HG02623 (cell line): ENCODE measurements at regions not wholly inside any gene's neighbourhood (a gene's known extent, or its start where the extent isn't known, plus 50 kb on each side); places are given as distances from the start of the nearest gene placed in this dataset.

Experiments used
- ATAC-seq: cut with Tn5 transposase; IDR thresholded peaks from one replicate; pipeline ENCODE4 v1.9.1; 2021; ENCODE audit warnings: moderate library complexity; ENCODE audit not compliant: unreplicated experiment

- no peak for ATAC-seq
These were observed 251.4 kb downstream of the PRL start for GRCh38 chr6:22045261-22045912.

GRCh38 chr6:22049002-22049401, 247.8 kb downstream of the PRL start:
- ATAC-seq, result no peak

- ATAC-seq, result no peak
These were observed 243.3 kb downstream of the PRL start for GRCh38 chr6:22053391-22053997.

GRCh38 chr6:22056398-22056797, 240.4 kb downstream of the PRL start:
- ATAC-seq, result no peak

GRCh38 chr6:22057962-22058361, 238.9 kb downstream of the PRL start:
- no peak for ATAC-seq

GRCh38 chr6:22059126-22059525, 237.7 kb downstream of the PRL start:
- ATAC-seq, result no peak

- no peak for ATAC-seq
These were observed 236.9 kb downstream of the PRL start for GRCh38 chr6:22059946-22060345.

GRCh38 chr6:22062807-22063408, 233.9 kb downstream of the PRL start:
- ATAC-seq, result peak; percentile 60

- ATAC-seq, result no peak
These were observed 232.3 kb downstream of the PRL start for GRCh38 chr6:22064558-22064957.

- no peak for ATAC-seq
These were observed 229.7 kb downstream of the PRL start for GRCh38 chr6:22067122-22067521.

- ATAC-seq, result no peak
These were observed 229.2 kb downstream of the PRL start for GRCh38 chr6:22067671-22068070.

- peak; percentile 50 for ATAC-seq
These were observed 228.1 kb downstream of the PRL start for GRCh38 chr6:22068561-22069305.

- no peak for ATAC-seq
These were observed 227.5 kb downstream of the PRL start for GRCh38 chr6:22069306-22069800.

- ATAC-seq, result no peak
These were observed 225.4 kb downstream of the PRL start for GRCh38 chr6:22071270-22072041.

GRCh38 chr6:22072949-22073348, 223.9 kb downstream of the PRL start:
- no peak for ATAC-seq

GRCh38 chr6:22073516-22074198, 223.2 kb downstream of the PRL start:
- ATAC-seq, result no peak

GRCh38 chr6:22078288-22078687, 218.5 kb downstream of the PRL start:
- no peak for ATAC-seq

GRCh38 chr6:22078802-22079545, 217.9 kb downstream of the PRL start:
- ATAC-seq, result no peak

- ATAC-seq, result no peak
These were observed 217.1 kb downstream of the PRL start for GRCh38 chr6:22079783-22080182.

GRCh38 chr6:22081709-22082108, 215.1 kb downstream of the PRL start:
- no peak for ATAC-seq
